Activated CD4-positive, alpha-beta T cell treated with anti-CD3 and anti-CD28 coated beads, Interleukin-2, Interleukin-6, amounts not matched to agents 100 ng/mL and 50 ng/mL, durations not matched to agents 16 hours and 8 hours (primary cell): ENCODE measurements at regions not wholly inside any gene's neighbourhood (a gene's known extent, or its start where the extent isn't known, plus 50 kb on each side); places are given as distances from the start of the nearest gene placed in this dataset.
"Not testable (repeated sequence)": the region's sequence is repeated elsewhere in the genome, so short reads cannot be mapped to it uniquely, and the experiment has no call there.

Source experiments
- DNase-seq: peaks from one replicate; pipeline ENCODE4 v3.0.0-alpha.2; 2020

DNA sequence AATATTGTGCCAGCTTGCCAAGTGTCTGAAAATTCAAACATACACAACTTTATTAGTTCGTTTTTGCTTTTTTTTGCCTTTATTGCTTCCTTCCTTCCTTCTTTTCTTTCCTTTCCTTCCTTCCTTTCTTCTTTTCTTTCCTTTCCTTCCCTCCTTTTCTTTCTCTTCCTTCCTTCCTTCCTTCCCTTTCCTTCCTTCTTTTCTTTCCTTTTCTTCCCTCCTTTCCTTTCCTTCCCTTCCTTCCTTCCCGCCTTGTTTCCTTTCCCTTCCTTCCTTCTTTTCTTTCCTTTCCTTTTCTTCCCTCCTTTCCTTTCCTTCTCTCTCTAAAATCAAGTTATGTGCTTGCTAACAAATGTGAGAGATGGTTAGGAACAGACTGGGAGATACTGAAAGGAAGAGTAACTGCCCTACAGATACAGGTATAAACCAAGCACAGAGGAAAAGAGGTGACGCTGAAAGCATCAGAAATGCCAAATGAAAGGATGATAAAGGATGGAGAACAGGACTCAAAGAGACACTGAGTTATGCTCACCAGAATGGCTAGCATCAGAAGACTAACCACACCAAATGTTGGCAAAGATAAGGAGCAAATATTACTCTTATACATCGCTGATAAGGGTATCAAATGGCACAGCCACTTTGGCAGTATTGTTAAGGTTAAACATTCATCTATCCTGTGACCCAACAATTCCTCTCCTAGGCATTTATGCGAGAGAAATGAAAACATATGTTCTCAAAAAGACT is 151.6 kb downstream of the MREG start:
- no peak for DNase-seq

DNA sequence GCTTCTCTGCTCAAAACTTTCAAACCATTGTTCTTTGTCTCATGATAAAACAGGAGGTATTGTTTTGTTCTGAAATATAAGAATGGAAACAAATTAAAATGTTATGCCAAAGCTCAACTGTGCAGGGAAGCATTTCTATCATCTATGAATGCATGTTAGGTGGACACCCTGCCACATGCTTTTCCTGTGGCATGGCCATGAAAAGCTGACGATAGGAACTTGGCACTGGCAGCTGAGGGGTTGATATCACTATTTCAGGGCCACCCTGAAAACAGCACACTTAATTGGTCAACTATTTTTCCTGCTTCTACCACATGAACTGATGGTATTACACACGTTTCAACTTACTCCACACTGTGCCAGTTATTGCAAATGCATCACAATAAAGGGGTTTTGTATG is 157.3 kb downstream of the MREG start:
- no peak for DNase-seq

DNA sequence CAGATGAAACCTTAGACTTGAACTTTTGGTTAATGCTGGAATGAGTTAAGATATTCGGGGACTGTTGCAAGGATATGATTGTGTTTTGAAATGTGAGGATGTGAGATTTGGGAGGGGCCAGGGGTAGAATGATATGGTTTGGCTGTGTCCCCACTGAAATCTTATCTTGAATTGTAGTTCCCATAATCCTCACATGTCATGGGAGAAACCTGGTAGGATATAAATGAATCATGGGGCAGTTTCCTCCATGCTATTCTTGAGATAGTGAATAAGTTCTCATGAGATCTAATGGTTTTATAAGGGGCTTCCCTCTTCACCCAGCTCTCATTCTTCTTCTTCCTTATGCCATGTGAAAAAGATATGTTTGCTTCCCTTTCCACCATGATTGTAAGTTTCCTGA is 158.0 kb downstream of the MREG start:
- DNase-seq, result not testable (repeated sequence)

DNA sequence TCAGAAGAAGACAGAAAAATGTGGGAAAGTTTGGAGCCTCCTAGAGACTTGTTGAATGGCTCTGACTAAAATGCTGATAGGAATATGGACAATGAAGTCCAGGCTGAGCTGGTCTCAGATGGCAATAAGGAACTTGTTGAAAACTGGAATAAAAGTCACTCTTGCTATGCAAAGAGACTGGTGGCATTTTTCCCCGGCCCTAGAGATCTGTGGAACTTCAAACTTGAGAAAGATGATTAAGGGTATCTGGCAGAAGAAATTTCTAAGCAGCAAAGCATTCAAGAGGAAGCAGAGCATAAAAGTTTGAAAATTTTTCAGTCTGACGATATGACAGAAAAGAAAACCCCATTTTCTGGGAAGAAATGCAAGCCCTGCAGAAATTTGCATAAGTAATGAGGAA is 159.3 kb downstream of the MREG start:
- DNase-seq, result no peak

DNA sequence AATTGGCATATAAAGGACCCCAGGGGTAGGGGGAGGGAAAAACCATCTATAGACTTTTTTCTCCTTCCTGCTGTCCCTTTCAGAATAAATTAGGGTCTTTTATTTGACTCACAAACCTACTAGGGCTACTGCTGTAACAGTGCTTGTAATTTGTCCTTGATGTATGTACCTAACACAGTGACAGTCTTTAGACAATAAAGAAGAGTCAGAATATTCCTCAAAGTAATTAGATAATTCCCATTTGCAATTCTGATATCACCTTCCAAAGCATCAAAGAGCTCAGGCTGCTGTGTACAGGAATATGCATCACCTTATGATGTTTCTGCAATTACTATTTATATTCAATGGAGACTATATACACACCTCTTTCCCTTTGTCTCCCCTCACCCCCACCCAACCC is 161.7 kb downstream of the MREG start:
- DNase-seq, result no peak

DNA sequence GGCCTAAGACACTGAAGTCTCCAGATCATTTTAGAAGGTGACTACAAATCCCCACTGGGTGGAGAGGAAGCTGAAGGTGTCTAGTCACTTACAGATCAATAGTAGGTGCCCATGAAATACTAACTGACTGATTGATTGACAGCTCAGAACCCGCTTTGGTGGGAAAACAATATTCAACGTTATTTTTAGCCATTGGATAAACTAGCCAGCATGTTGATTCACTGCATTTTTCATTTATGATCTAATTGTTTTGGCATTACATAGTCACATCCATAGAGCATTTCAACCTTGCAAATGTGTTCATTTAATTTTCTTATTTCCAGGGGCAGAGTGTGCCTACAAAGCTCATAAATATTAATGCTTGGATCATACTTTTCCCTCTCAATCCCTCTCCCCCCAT is 162.3 kb downstream of the MREG start:
- DNase-seq, result no peak

DNA sequence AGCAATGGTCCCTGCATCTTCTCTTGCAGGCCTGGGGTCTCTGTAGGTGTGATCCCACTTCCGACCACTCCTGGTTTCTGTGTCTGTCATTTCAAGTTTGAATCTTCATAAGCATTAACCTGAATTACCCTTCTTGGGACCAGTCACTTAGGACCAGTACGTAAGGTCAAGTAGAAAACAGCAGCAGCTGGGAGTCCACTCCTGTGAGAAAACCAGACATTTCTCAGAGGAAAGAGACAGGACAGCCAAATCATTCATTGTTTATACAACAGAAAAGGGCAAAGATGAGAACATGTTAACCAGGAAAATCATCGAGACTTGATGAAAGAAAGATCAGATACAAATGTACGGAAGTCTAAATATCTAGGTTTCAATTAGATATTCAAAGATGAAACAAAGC is 163.0 kb downstream of the MREG start:
- no peak for DNase-seq

DNA sequence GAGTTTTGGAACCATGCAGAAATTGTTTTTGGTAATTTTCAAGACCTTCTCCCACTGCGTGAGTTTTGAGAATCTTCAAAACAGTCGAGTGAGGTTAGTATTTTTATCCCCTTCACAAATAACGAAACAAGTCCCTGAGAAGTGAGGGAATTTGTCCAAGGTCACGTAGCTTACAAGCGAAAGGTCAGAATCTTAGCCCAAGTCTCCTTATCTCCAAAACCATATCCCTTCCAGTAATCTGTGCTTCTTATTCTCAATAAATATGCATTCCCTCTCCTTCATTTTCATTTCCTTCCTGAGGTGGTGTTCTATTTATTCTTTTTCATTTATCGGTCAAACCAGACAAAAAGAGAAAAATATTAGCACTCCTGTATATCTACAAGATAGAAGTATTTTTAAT is 163.6 kb downstream of the MREG start:
- no peak for DNase-seq

DNA sequence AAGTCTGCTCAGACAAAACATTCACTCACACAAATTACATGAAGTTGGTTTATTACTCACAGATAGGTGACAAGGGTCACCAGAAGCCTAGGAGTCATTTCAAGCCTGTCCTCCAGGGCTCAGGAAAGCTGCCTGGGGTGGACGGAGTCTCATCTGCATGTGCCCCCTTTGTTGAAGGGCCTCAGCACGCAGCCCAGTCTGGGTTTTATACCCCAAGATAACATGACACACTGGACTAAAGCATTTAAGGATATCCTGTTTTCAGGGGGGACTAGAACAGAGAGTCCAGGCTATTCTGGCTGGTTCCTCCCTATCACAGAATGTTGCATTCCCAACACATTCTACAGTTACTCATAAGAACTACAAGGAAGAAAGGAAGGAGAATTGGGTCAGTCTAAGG is 164.7 kb downstream of the MREG start:
- DNase-seq, result no peak

DNA sequence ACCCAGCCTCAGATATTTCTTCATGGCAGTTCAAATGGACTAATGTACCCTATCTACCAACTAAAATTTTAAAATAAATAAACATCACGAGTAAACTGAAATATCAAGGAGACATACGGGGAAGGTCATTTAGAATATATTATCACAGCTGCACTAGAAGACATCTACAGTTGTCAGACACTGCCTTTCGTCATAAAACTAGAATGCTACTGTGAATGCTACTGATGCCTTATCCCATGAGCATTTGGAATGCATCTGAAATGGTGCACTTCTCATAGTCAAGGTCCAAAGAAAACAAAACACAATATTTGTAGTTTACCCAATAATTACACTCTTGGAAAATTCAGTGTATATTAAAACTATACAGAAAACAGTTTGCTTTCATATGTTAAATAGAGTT is 165.2 kb downstream of the MREG start:
- DNase-seq, result no peak

DNA sequence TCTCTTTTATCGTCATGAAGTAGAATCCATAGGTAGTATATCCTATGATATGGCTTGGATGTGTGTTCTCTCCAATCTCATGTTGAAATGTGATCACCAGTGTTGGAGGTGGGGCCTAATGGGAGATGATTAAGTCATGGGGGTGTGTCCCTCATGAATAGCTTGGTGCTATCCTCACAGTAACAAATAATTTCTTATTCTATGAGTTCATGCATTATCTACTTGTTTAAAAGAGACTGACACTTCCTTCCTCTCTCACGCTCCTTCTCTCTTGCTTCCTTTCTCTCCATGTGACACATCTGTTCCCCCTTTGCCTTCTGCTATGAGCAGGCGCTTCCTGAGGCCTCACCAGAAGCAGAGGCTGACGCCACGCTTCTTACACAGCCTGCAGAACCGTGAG is 165.6 kb downstream of the MREG start:
- no peak for DNase-seq

DNA sequence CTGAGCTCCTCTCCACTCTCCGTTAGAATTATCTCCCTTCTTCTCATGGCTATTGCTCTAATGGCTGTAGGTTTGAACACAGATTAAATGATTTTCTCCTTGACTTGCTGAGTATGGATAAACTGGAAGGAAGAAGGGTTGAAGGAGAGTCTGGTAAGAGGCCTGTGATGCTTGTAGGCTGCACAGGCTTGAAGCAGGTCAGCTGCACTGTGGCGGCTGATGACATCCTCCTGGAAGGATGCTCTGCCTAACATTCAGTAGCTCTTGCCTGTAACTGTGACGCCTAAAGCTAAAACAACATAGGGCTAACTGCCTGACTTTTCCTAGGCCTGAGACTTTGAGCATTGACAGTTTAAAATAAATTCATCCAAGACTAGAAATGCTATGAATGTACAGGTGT is 166.3 kb downstream of the MREG start:
- no peak for DNase-seq

DNA sequence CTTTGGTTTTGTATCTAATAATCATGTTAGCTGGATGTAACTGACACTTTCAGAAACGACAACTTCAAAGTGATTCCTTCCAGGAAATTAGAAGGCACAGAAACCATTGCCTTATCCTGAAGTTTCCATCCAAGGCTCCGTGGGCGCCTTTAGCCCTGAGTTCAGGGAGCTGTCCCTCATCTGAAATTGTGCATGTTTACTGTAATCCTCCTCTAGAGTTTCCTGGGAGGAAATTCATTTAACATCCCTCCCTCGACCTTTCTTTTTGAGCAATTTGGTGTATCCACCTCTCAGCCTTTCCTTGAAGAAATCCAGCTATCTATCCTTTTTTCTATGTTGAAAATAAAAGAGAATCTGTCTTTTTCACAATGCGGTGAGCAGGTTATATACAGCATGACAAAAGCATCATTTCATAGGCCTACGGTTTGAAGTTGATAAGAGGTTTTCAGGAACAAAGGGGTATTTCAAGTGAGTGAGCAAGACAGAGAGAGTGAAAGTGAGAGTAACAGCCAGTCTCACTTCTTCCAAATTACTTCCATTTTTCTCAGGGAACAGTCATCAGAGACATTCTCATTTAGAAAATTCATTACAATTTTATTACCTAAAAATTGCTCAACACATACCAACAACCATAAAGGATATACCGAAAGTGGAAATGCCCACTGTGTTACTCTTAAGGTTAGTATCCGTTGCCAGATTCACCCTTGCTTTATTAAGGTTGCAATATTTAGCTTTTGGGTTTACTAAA is 167.3 kb downstream of the MREG start:
- no peak for DNase-seq

DNA sequence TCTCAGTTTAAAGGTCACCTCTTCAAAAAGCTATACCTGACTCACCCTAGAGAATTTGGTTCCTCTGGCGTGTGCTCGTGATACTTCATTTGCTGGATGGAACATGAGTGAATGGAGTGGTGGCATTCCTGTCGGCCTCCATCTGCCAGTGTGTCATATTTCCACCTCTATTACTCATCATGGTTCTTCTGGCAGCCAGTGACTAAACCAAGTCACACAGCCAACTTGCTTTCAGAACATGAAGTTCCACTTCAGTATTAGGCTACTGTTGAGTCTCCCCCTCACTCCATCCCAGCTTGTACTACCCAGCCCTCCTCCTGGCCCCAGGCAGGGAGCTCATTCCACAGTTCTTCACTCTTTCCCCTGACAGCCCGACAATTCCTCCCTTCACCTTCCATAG is 169.8 kb downstream of the MREG start:
- DNase-seq, result no peak

DNA sequence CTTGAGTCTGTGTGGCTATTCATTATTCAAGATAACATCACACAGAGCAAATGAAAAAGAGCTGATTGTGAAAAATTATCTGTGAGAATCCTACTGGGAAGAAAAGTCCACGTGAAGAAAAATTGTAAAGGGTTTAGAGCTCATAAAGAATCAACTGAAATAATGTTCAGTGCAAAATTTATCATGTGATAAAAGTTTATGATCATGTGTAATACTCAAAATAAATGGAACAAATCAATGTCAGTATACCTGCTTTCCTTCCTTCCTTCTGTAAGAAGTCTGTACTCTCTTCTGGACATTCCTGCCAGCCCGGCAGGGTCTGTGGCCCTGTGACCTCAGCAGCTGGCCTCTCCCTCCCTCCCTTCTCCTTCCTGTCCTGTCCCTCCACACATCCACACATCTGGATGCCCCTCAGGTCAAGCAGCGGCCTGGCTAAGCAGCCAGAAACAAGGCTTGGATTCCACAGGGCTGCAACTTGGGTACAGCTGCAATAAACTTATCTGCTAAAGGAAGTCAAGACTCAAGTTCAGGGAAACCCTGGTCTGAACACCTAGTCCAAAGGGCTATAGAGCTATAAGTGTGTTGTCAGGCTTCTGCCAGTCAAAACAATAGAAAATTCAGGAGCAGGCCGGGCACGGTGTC is 172.1 kb downstream of the MREG start:
- no peak for DNase-seq

DNA sequence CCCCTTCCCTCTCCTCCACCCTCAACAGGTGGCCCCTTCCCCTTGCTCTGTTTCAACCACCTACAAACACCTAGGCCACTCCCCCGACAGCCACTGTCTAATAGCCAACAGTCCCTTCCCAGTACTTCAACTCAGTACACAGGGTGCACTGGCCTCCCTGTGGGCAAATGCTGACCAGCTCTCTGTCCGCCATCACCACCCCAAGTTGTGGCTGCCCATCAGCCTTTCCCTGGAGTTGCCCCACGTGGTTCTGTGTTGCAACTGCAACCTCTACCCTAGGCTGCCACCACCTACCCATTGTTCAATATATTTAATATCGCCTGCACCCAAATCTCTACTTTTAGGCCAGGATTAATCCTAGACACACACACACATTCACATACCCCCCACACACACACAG is 173.5 kb downstream of the MREG start:
- no peak for DNase-seq

DNA sequence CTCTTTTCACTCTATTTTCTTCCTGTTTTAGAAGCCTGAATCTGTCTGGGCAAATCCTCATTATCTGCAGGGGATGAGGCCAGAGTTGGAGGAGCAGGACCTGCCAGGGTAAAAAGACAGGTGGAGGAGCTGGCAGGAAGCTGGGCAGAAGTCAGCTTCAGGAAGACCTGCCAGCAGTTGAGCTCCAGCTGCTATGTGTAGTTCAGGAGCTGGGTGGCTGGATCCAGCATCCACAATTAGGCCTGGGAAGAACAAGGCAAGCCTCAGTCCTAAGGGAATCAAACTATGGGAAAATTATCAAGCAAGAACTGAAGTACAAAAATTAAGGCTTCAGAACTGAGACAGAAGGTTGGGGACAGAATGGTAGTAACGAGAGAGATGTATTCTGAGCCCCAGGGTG is 174.0 kb downstream of the MREG start:
- no peak for DNase-seq

DNA sequence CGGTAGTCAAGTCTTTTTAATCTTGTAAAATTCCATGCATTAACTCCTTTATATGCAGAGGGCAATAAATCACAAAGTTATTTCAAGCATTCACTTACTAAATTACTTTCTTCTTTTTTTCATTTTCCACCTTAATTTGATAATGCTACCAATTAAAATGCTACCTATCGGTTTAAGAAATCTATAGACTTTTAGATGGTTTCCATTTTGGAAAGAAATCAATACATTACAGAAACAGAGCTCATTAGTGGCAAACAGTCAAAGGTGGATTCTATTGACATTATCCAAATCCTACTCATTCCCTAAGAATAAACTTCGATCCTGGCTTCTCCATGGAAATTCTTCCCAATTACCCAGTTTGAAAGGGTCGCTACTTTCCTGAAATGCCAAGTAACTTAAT is 176.5 kb downstream of the MREG start:
- DNase-seq, result no peak

DNA sequence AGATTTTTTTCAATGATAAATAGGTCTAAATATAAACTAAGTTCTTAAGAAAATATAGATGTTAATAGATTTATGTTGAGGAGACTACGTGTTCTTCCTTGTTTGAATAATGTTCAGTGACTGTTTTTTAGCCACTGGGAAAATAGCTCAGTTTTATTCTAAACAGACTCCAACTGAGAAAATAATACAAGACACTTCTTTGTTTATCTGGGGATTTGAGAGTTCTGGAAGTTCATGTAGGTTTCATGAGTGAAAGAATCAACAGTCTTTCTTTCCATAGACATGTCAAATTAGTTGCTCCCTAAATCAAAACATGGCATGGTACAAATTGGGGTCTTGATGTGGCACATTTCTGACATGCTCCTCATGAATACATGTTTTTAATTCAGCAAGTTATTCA is 177.7 kb downstream of the MREG start:
- no peak for DNase-seq

DNA sequence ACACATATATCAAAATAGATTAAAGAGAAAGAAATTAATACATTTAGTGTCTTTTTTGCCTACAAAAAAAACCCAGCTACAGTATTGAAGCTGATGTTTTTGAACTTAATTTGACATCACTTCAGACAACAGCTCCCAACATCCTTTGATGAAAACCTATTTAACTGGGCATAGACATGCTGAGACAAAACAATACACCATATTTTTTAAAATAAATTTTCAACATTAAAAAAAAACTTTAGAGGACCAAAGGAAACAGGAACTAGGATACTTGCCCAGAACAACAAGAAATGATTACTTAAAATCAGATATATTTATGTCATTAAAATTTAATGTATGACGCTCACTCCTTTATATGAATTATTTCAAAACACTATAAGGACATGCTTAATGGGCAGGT is 178.1 kb downstream of the MREG start:
- DNase-seq, result no peak

DNA sequence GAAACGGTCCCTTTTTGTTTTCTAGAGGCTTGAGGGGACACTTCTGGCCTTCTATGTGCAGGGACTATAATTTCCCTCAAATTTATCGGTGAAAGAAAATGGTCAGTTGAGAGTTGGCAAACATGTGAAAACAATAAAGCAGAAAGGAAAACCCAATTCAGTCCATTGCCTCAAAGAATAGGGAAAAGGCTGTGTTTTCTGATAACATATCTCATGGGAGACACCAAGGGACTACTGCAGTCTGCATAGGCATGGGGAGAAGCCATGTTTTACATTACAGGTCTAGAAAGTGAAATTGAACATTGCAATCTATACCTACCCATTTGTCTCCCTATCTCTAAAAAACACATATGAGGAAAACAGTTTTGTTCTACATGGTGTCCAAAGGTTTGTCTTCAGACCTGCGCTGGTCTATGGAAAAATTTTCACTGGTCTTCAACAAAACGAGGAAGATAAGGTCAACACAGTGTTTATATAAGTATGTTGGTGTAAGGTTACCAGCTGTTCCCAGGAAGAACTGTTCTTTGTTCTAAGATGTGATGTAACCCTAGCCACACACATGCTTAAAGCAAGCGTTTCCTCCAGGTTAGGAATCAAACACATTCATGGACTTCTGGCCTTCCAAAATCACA is 179.7 kb downstream of the MREG start:
- no peak for DNase-seq

DNA sequence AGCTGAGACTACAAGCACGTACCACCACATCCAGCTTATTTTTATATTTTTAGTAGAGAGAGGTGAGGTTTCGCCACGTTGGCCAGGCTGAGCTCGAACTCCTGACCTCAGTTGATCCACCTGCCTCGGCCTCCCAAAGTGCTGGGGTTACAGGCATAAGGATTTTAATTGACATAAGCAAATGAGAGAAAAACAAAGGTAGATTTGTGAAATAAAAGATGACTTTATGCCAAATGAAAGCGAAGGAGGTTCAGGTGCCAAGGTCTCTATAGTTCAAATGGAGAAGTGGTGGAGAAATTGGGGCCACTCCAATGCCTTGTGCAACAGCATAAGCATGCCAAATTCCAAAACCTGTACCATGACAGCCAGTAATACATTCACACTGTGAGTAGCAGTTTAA is 180.6 kb downstream of the MREG start:
- DNase-seq, result no peak

DNA sequence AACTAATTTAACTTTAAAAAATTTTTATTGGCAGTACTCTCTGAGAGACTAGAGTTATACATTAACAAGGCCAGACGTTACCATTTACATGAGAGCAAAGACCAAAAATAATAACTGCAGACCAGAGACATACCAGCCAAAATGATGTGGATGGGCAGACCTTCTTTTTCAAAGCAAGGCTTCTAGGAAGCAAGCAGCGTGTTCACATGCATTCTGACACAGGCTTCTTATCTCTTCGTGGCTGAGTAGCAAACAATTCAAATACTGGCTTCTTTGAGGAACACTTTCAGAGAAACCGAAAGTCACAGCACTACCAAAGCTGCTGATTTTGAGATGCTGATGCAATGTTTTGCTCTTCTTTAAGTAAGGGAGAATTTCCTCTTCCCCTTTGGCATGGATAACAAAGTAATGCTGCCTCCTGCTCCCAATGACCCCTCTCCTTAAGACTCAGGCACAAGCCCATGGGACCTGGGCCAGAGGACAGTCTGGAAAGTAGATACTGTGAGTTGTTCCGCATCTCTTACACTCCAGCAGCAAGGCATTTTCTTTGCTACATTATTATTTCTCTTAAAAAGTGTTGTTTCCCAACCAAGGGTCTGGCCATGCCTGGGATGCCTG is 181.9 kb downstream of the MREG start:
- peak; percentile 19 for DNase-seq
